ENCODE measurements at regions not wholly inside any gene's neighbourhood (a gene's known extent, or its start where the extent isn't known, plus 50 kb on each side); places are given as distances from the start of the nearest gene placed in this dataset.

DNA sequence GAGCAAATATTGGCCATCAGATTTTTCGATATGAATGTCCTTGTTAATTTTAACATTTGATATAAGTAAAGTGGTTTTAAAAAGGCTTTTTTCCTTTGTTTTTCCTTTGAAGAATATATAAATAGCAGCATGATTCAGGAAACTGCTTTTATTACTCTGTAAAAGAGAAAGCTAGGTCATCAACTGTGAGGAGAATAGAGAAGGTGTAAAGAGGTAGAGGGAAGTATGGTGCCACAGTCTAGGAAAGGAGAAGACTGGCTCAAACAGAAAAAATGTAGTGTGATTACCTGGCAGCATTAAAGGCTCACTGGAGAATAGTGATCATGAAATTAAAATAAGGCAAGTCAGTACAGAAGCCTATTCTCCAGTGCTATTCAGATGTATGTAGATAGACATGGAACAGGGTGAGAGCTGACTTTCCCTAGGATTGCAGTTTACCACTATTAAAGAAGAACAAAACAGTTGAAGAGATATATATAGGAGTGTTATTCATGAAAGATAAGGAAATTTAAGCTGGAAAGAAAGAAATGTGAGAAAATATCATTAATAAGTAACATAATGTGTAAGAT, 1115.9 kb upstream of the PCDH9 start:
- dilution Hi-C loops (cut with MboI; ENCODE audit: extremely low pct_ligation_motif_present, low sequenced_read_pairs): no loop called here
- Histone ChIP-seq H3K4me2 (ENCODE audit: control insufficient read depth, extremely low read depth, insufficient read depth, low read depth, low read length) (no peak overlapping the region), H3K4me1 (ENCODE audit: control insufficient read depth, extremely low read depth, insufficient read depth, low read length) (no peaks in the 10 kb centered on the region), H3K4me3 (ENCODE audit: control insufficient read depth in 2 of 3, extremely low read depth in 1 of 3, insufficient read depth in 2 of 3, low read depth in 1 of 3, low read length in 3 of 3) (no peak overlapping the region), H3K9ac (ENCODE audit: control insufficient read depth, extremely low read depth, insufficient read depth, low read length) (no peak overlapping the region), H3K9me3 (ENCODE audit: control insufficient read depth, low read depth, low read length) (no peaks in the 10 kb centered on the region), H3K79me2 (ENCODE audit: control insufficient read depth, insufficient read depth, low read length) (no peaks in the 10 kb centered on the region), H3K36me3 (ENCODE audit: control insufficient read depth in 2 of 2, extremely low read depth in 1 of 2, insufficient read depth in 2 of 2, low read length in 2 of 2) (no peaks in the 10 kb centered on the region), H3K27me3 (ENCODE audit: control insufficient read depth, extremely low read depth, insufficient read depth, low read length) (no peaks in the 10 kb centered on the region), H2AFZ (ENCODE audit: control insufficient read depth, low read length) (no peak overlapping the region), H4K20me1 (ENCODE audit: control insufficient read depth, extremely low read depth, insufficient read depth, low read length) (no peaks in the 10 kb centered on the region), H3K9me1 (ENCODE audit: control insufficient read depth, extremely low read depth, insufficient read depth, low read length) (no peaks in the 10 kb centered on the region), H3K27ac (ENCODE audit: control insufficient read depth, insufficient read depth, low read length) (no peak overlapping the region)
- DNase-seq (ENCODE audit: low read depth, low spot score) (no peak), FAIRE-seq (no peak)
- TF ChIP-seq, protein P1, sequence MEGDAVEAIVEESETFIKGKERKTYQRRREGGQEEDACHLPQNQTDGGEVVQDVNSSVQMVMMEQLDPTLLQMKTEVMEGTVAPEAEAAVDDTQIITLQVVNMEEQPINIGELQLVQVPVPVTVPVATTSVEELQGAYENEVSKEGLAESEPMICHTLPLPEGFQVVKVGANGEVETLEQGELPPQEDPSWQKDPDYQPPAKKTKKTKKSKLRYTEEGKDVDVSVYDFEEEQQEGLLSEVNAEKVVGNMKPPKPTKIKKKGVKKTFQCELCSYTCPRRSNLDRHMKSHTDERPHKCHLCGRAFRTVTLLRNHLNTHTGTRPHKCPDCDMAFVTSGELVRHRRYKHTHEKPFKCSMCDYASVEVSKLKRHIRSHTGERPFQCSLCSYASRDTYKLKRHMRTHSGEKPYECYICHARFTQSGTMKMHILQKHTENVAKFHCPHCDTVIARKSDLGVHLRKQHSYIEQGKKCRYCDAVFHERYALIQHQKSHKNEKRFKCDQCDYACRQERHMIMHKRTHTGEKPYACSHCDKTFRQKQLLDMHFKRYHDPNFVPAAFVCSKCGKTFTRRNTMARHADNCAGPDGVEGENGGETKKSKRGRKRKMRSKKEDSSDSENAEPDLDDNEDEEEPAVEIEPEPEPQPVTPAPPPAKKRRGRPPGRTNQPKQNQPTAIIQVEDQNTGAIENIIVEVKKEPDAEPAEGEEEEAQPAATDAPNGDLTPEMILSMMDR (optimal IDR thresholded peaks at IDR 0.05 in 1 of 3, IDR thresholded peaks at IDR 0.05 in 1 of 3, conservative IDR thresholded peaks at IDR 0.05 in 1 of 3; ENCODE audit: extremely low read depth in 1 of 3, insufficient read depth in 2 of 3, low read length in 3 of 3): no peak
- no peak for TF ChIP-seq EZH2 (IDR thresholded peaks at IDR 0.05; ENCODE audit: low read length)

DNA sequence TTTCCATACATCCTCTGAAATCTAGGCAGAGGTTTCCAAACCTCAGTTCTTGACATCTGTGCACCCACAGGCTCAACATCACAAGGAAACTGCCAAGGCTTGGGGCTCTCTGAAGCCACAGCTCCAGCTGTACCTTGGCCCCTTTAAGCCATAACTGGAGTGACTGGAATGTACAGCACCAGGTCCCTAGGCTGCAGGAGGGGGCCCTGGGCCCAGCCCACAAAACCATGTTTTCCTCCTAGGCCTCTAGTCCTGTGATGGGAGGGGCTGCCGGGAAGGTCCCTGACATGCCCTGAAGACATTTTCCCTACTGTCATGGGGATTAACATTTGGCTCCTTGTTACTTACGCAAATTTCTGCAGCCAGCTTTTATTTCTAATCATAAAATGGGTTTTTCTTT, 1093.0 kb upstream of the PCDH9 start:
- no peaks in the 10 kb centered on the region for H4K20me1 ChIP-seq (ENCODE audit: control insufficient read depth, extremely low read depth, insufficient read depth, low read length)
- H3K27ac ChIP-seq (ENCODE audit: control insufficient read depth, insufficient read depth, low read length): no peak overlapping the region
- no peak for TF ChIP-seq EZH2 (IDR thresholded peaks at IDR 0.05; ENCODE audit: low read length)
- TF ChIP-seq, protein P1 (optimal IDR thresholded peaks at IDR 0.05 in 1 of 3, IDR thresholded peaks at IDR 0.05 in 1 of 3, conservative IDR thresholded peaks at IDR 0.05 in 1 of 3; ENCODE audit: extremely low read depth in 1 of 3, insufficient read depth in 2 of 3, low read length in 3 of 3): no peak
- H3K36me3 ChIP-seq (ENCODE audit: control insufficient read depth in 2 of 2, extremely low read depth in 1 of 2, insufficient read depth in 2 of 2, low read length in 2 of 2): no peaks in the 10 kb centered on the region
- dilution Hi-C loops (cut with MboI; ENCODE audit: extremely low pct_ligation_motif_present, low sequenced_read_pairs): no loop called here
- no peaks in the 10 kb centered on the region for H3K79me2 ChIP-seq (ENCODE audit: control insufficient read depth, insufficient read depth, low read length)
- H2AFZ ChIP-seq (ENCODE audit: control insufficient read depth, low read length): no peak overlapping the region
- H3K9me1 ChIP-seq (ENCODE audit: control insufficient read depth, extremely low read depth, insufficient read depth, low read length): no peaks in the 10 kb centered on the region
- H3K4me2 ChIP-seq (ENCODE audit: control insufficient read depth, extremely low read depth, insufficient read depth, low read depth, low read length): no peak overlapping the region
- H3K4me1 ChIP-seq (ENCODE audit: control insufficient read depth, extremely low read depth, insufficient read depth, low read length): no peaks in the 10 kb centered on the region
- no peak overlapping the region for H3K4me3 ChIP-seq (ENCODE audit: control insufficient read depth in 2 of 3, extremely low read depth in 1 of 3, insufficient read depth in 2 of 3, low read depth in 1 of 3, low read length in 3 of 3)
- no peaks in the 10 kb centered on the region for H3K27me3 ChIP-seq (ENCODE audit: control insufficient read depth, extremely low read depth, insufficient read depth, low read length)
- no peak overlapping the region for H3K9ac ChIP-seq (ENCODE audit: control insufficient read depth, extremely low read depth, insufficient read depth, low read length)
- H3K9me3 ChIP-seq (ENCODE audit: control insufficient read depth, low read depth, low read length): no peaks in the 10 kb centered on the region
- DNase-seq (ENCODE audit: low read depth, low spot score) (no peak), FAIRE-seq (no peak)

Measured in keratinocyte (primary cell).